ENCODE measurements at regions not wholly inside any gene's neighbourhood (a gene's known extent, or its start where the extent isn't known, plus 50 kb on each side); places are given as distances from the start of the nearest gene placed in this dataset.

GRCh38 chr3:5299161-5299560 is 111.7 kb downstream of the EDEM1 start:
- no peak overlapping the region for H3K27ac ChIP-seq
- H3K9me3 ChIP-seq (ENCODE audit: severe bottlenecking): no peaks in the 10 kb centered on the region
- TF ChIP-seq CTCF (IDR thresholded peaks at IDR 0.05; ENCODE audit: low read depth, low read length): no peak
- DNase-seq: no peak
- H3K27me3 ChIP-seq (ENCODE audit: insufficient read depth, low read depth, severe bottlenecking): no peaks in the 10 kb centered on the region
- H3K4me3 ChIP-seq (ENCODE audit: low read depth, low read length): no peak overlapping the region
- no peaks in the 10 kb centered on the region for H3K36me3 ChIP-seq

GRCh38 chr3:5300638-5301037 is 113.1 kb downstream of the EDEM1 start:
- no peak for TF ChIP-seq CTCF (IDR thresholded peaks at IDR 0.05; ENCODE audit: low read depth, low read length)
- no peaks in the 10 kb centered on the region for H3K36me3 ChIP-seq
- no peak overlapping the region for H3K27ac ChIP-seq
- H3K27me3 ChIP-seq (ENCODE audit: insufficient read depth, low read depth, severe bottlenecking): no peaks in the 10 kb centered on the region
- no peaks in the 10 kb centered on the region for H3K9me3 ChIP-seq (ENCODE audit: severe bottlenecking)
- no peak for DNase-seq
- no peak overlapping the region for H3K4me3 ChIP-seq (ENCODE audit: low read depth, low read length)

DNA sequence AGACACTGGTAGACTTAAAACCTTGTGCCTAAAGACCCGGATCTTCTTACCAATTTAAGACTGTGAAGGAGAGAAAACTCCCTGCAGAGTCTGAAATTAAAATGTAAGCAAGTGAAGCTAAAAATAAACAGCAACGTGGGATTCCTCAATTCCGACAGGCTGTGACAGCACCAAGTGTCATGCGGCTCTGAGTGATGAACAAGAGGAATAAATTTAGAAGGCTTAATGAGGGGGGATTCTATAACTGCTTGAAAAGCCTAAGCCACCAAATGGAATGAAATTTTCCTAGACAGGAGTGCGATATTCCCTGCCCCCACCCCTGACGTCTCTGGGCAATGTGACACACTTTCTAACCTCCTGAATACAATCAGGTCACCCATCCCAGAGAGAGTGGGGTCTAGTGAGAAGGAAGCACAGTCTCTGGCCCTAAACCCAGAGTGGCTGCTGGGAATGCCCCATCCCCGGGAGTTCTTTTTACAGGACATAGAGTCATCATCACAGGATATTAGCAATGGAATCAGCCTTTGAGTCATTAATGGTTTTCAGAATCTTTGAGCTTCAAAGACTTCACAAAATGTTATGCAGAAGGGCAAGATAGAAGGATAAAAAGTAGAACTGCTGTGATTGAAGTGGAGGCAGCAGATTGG is 114.3 kb downstream of the EDEM1 start:
- no peak overlapping the region for H3K27ac ChIP-seq
- TF ChIP-seq CTCF (IDR thresholded peaks at IDR 0.05; ENCODE audit: low read depth, low read length): no peak
- H3K36me3 ChIP-seq: no peaks in the 10 kb centered on the region
- no peaks in the 10 kb centered on the region for H3K27me3 ChIP-seq (ENCODE audit: insufficient read depth, low read depth, severe bottlenecking)
- no peaks in the 10 kb centered on the region for H3K9me3 ChIP-seq (ENCODE audit: severe bottlenecking)
- no peak for DNase-seq
- no peak overlapping the region for H3K4me3 ChIP-seq (ENCODE audit: low read depth, low read length)

- Histone ChIP-seq H3K36me3 (no peaks in the 10 kb centered on the region), H3K27me3 (ENCODE audit: insufficient read depth, low read depth, severe bottlenecking) (no peaks in the 10 kb centered on the region), H3K27ac (no peak overlapping the region), H3K4me3 (ENCODE audit: low read depth, low read length) (no peak overlapping the region), H3K9me3 (ENCODE audit: severe bottlenecking) (no peaks in the 10 kb centered on the region)
- DNase-seq: no peak
- no peak for TF ChIP-seq CTCF (IDR thresholded peaks at IDR 0.05; ENCODE audit: low read depth, low read length)
Measured at GRCh38 chr3:5302661-5303060, 115.2 kb downstream of the EDEM1 start.

- Histone ChIP-seq H3K27me3 (ENCODE audit: insufficient read depth, low read depth, severe bottlenecking) (no peaks in the 10 kb centered on the region), H3K36me3 (no peaks in the 10 kb centered on the region), H3K4me3 (ENCODE audit: low read depth, low read length) (no peak overlapping the region), H3K9me3 (ENCODE audit: severe bottlenecking) (no peaks in the 10 kb centered on the region), H3K27ac (no peak overlapping the region)
- TF ChIP-seq CTCF (IDR thresholded peaks at IDR 0.05; ENCODE audit: low read depth, low read length): no peak
- DNase-seq: no peak
Measured at GRCh38 chr3:5304188-5304587, 116.7 kb downstream of the EDEM1 start.

All from WERI-Rb-1 (cell line).